ENCODE measurements at regions not wholly inside any gene's neighbourhood (a gene's known extent, or its start where the extent isn't known, plus 50 kb on each side); places are given as distances from the start of the nearest gene placed in this dataset.

- TF ChIP-seq EZH2 (IDR thresholded peaks at IDR 0.05; ENCODE audit: borderline replicate concordance, low read depth, low read length, severe bottlenecking) (no peak), CTCF (IDR thresholded peaks at IDR 0.05; ENCODE audit: extremely low read depth in 1 of 2, insufficient read depth in 1 of 2, low read depth in 1 of 2, low read length in 2 of 2) (no peak)
Measured at GRCh38 chr14:96702831-96703230, 94.4 kb upstream of the VRK1 start.

All from endothelial cell of umbilical vein (primary cell).